ENCODE measurements at regions not wholly inside any gene's neighbourhood (a gene's known extent, or its start where the extent isn't known, plus 50 kb on each side); places are given as distances from the start of the nearest gene placed in this dataset.

DNA sequence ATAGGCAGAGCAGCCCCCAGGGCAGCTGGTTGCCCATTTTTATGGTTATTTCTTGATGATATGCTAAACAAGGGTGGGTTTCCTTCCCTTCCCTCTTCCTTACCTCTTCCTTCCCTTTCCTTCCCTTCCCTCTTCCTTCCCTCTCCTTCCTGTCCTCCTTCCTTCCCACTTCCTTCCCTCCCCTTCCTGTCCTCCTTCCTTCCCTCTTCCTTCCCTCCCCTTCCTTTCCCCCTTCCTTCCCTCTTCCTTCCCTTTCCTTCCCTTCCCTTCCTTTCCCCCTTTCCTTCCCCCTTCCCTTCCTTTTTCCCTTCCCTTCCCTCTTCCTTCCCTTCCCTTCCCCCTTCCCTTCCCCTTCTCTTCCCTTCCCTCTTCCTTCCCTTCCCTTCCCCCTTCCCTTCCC lies 87.7 kb downstream of the MAP1LC3B2 start:
- TF ChIP-seq, protein P1, sequence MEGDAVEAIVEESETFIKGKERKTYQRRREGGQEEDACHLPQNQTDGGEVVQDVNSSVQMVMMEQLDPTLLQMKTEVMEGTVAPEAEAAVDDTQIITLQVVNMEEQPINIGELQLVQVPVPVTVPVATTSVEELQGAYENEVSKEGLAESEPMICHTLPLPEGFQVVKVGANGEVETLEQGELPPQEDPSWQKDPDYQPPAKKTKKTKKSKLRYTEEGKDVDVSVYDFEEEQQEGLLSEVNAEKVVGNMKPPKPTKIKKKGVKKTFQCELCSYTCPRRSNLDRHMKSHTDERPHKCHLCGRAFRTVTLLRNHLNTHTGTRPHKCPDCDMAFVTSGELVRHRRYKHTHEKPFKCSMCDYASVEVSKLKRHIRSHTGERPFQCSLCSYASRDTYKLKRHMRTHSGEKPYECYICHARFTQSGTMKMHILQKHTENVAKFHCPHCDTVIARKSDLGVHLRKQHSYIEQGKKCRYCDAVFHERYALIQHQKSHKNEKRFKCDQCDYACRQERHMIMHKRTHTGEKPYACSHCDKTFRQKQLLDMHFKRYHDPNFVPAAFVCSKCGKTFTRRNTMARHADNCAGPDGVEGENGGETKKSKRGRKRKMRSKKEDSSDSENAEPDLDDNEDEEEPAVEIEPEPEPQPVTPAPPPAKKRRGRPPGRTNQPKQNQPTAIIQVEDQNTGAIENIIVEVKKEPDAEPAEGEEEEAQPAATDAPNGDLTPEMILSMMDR (conservative IDR thresholded peaks at IDR 0.05; ENCODE audit: low read depth, low read length) = no peak
- no peak for TF ChIP-seq EZH2 (IDR thresholded peaks at IDR 0.05; ENCODE audit: low read length, unreplicated experiment)
- TF ChIP-seq EZH2phosphoT487 (IDR thresholded peaks at IDR 0.05; ENCODE audit: borderline replicate concordance, low read length) = no peak

Measured in PC-3 (cell line).